Cardiac muscle cell (in vitro differentiated cells and primary cell): ENCODE measurements at regions not wholly inside any gene's neighbourhood (a gene's known extent, or its start where the extent isn't known, plus 50 kb on each side); places are given as distances from the start of the nearest gene placed in this dataset.

Source experiments
- DNase-seq, 2 donors: peaks; one replicate each; pipeline versions ENCODE4 v3.0.0 to v3.0.0-alpha.2; 2010 to 2017; ENCODE audit warnings: low read depth in 1 of 2, low spot score in 1 of 2
- H3K27ac ChIP-seq: fragments of 200-600 bp; sonication (generic); 2 replicates; pipeline ENCODE4 v1.5.1; 2016
- H3K27me3 ChIP-seq: fragments of 200-600 bp; sonication (generic); 2 replicates; pipeline ENCODE4 v1.6.0; 2016; ENCODE audit warnings: control low read depth
- H3K36me3 ChIP-seq: fragments of 200-600 bp; sonication (generic); 2 replicates; pipeline ENCODE4 v1.5.1; 2016; ENCODE audit warnings: control low read depth
- H3K4me1 ChIP-seq: fragments of 200-600 bp; sonication (generic); 2 replicates; pipeline ENCODE4 v1.8.1; 2017; ENCODE audit warnings: low read depth, mild to moderate bottlenecking, mixed run types
- H3K4me3 ChIP-seq: fragments of 200-600 bp; sonication (generic); 2 replicates; pipeline ENCODE4 v1.5.1; 2016; ENCODE audit warnings: mild to moderate bottlenecking
- H3K9me3 ChIP-seq: fragments of 200-600 bp; sonication (generic); 2 replicates; pipeline ENCODE4 v1.5.1; 2017; ENCODE audit warnings: low read depth, mild to moderate bottlenecking, control low read depth
- CTCF ChIP-seq: IDR thresholded peaks from 2 replicates; pipeline ENCODE4 v1.5.1; 2012; ENCODE audit warnings: low read depth, mild to moderate bottlenecking, low read length

DNA sequence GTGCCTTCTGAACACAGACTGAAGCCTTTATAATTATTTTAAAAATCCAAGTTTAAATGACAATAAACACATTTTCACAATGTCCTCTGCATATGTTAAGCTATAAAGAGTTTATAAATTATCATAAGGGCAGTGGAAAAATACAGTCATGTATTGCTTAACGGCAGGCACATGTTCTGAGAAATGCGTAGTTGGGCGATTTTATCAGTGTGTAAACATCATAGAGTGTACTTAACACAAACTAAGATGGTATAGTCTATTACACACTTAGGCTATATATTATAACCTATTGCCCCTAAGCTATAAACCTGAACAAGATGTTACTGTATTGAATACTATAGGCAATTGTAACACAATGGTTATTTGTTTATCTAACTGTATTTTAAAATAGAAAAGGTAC is 254.7 kb downstream of the GABRG1 start:
- H3K27ac ChIP-seq = no peak overlapping the region
- no peak overlapping the region for H3K4me3 ChIP-seq
- H3K27me3 ChIP-seq = no peaks in the 10 kb centered on the region
- H3K4me1 ChIP-seq = peaks cover 6% of the 10 kb centered on the region
- no peak for TF ChIP-seq CTCF
- no peaks in the 10 kb centered on the region for H3K36me3 ChIP-seq
- DNase-seq = no peak
- no peaks in the 10 kb centered on the region for H3K9me3 ChIP-seq

DNA sequence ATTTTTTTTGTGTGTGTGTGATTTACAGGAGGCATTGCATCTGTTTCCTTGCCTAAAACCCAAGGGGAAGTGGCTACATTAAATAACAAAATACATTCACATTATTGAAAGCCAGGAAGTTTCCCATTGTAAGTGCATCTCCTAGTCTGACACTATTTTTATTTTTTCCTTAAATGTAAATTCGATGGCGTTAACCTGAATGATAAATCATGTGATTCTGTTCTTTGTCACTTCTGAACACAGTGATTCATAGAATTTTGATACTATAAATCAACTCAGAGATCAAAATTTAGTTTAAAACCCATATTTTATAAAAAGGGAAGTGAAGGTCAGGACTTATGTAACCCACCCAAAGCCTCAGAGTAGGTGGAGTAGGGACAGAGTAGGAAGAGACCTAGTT is 258.1 kb downstream of the GABRG1 start:
- no peaks in the 10 kb centered on the region for H3K4me1 ChIP-seq
- H3K27ac ChIP-seq = no peak overlapping the region
- no peaks in the 10 kb centered on the region for H3K36me3 ChIP-seq
- no peaks in the 10 kb centered on the region for H3K9me3 ChIP-seq
- H3K4me3 ChIP-seq = no peak overlapping the region
- DNase-seq = no peak
- no peaks in the 10 kb centered on the region for H3K27me3 ChIP-seq
- TF ChIP-seq CTCF = no peak

- H3K4me1 ChIP-seq = no peaks in the 10 kb centered on the region
- TF ChIP-seq CTCF = no peak
- no peak overlapping the region for H3K27ac ChIP-seq
- no peaks in the 10 kb centered on the region for H3K27me3 ChIP-seq
- no peak for DNase-seq
- H3K9me3 ChIP-seq = no peaks in the 10 kb centered on the region
- no peaks in the 10 kb centered on the region for H3K36me3 ChIP-seq
- H3K4me3 ChIP-seq = no peak overlapping the region
Observed at GRCh38 chr4:45855857-45856256, 268.0 kb downstream of the GABRG1 start.

- Histone ChIP-seq H3K27ac (no peak overlapping the region), H3K4me1 (peaks cover 15% of the 10 kb centered on the region), H3K4me3 (no peak overlapping the region), H3K36me3 (no peaks in the 10 kb centered on the region), H3K9me3 (no peaks in the 10 kb centered on the region), H3K27me3 (no peaks in the 10 kb centered on the region)
- no peak for DNase-seq
- TF ChIP-seq CTCF = no peak
Observed at GRCh38 chr4:45846016-45846415, 277.8 kb downstream of the GABRG1 start.

- Histone ChIP-seq H3K36me3 (no peaks in the 10 kb centered on the region), H3K27ac (no peak overlapping the region), H3K27me3 (no peaks in the 10 kb centered on the region), H3K4me3 (no peak overlapping the region), H3K9me3 (no peaks in the 10 kb centered on the region), H3K4me1 (peaks cover 23% of the 10 kb centered on the region)
- DNase-seq = no peak
- TF ChIP-seq CTCF = no peak
Observed at GRCh38 chr4:45841791-45842190, 282.1 kb downstream of the GABRG1 start.

DNA sequence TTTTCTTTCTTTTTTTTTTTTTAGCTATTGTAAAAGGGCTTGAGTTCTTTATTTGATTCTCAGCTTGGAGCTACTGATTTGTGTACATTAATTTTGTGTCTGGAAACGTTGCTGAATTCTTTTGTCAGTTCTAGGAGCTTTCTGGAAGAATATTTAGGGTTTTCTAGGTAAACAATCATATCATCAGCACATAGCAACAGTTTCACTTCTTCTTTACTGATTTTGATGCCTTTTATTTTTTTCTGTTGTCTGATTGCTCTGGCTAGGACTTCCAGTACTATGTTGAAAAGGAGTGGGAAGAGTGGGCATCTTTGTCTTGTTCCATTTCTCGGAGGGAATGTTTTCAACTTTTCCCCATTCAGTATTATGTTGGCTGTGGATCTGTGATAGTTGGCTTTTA is 292.2 kb downstream of the GABRG1 start:
- no peaks in the 10 kb centered on the region for H3K36me3 ChIP-seq
- no peaks in the 10 kb centered on the region for H3K9me3 ChIP-seq
- no peaks in the 10 kb centered on the region for H3K27me3 ChIP-seq
- no peak for DNase-seq
- H3K27ac ChIP-seq = no peak overlapping the region
- H3K4me3 ChIP-seq = no peak overlapping the region
- no peak for TF ChIP-seq CTCF
- H3K4me1 ChIP-seq = peaks cover 11% of the 10 kb centered on the region
